Prostate gland (tissue), 2 donors: ENCODE measurements at regions not wholly inside any gene's neighbourhood (a gene's known extent, or its start where the extent isn't known, plus 50 kb on each side); places are given as distances from the start of the nearest gene placed in this dataset.

Experiments
- DNase-seq: peaks from one replicate; pipeline ENCODE4 v3.0.0-alpha.2; 2019; ENCODE audit warnings: low spot score
- H3K27ac ChIP-seq, 2 donors: fragments of 200-600 bp; sonication (generic); 2 replicates each; pipeline ENCODE4 v1.5.1; 2017 to 2019
- H3K27me3 ChIP-seq: fragments of 200-600 bp; sonication (generic); replicated peaks from 2 replicates; pipeline ENCODE4 v1.5.1; 2019; ENCODE audit not compliant: insufficient read depth
- H3K36me3 ChIP-seq, 2 donors: fragments of 200-600 bp; sonication (generic); 1 replicate in 1 of 2; 2 replicates in 1 of 2; pipeline versions ENCODE4 v1.5.1 to v1.8.1; 2017 to 2019
- H3K4me1 ChIP-seq: fragments of 200-600 bp; sonication (generic); replicated peaks from 2 replicates; pipeline ENCODE4 v1.5.1; 2019
- H3K4me3 ChIP-seq, 2 donors: fragments of 200-600 bp; sonication (generic); 2 replicates each; pipeline ENCODE4 v1.5.1; 2017 to 2019
- H3K9me3 ChIP-seq: fragments of 200-600 bp; sonication (generic); 2 replicates; pipeline ENCODE4 v1.5.1; 2017
- CTCF ChIP-seq, 4 experiments: fragments of 200-600 bp in 2 of 4; fragments of 450-650 bp in 2 of 4; sonication (generic) in 2 of 4; IDR thresholded peaks; 1 replicate in 3 of 4; 2 replicates in 1 of 4; pipeline ENCODE4 v1.5.1; 2016 to 2019; ENCODE audit warnings: antibody characterized with exemption in 4 of 4, mild to moderate bottlenecking in 2 of 4, moderate library complexity in 2 of 4
- POLR2A ChIP-seq: fragments of 450-650 bp; IDR thresholded peaks from one replicate; pipeline ENCODE4 v1.6.1; 2016; ENCODE audit warnings: antibody characterized with exemption, mild to moderate bottlenecking
- POLR2AphosphoS5 ChIP-seq: sonication (generic); formaldehyde crosslinking; IDR thresholded peaks from one replicate; pipeline ENCODE4 v1.6.1; 2017; ENCODE audit warnings: antibody characterized with exemption
- WGBS: methylation state at CpG from one replicate; pipeline ENCODE4 v1.1.5; 2018; 5-methylcytosine and 5-hydroxymethylcytosine counted together
- intact Hi-C: fragments of 100-400 bp; cut with DNase I; formaldehyde crosslinking; loops from one replicate; pipeline ENCODE4 v1.14.2; 2022

DNA sequence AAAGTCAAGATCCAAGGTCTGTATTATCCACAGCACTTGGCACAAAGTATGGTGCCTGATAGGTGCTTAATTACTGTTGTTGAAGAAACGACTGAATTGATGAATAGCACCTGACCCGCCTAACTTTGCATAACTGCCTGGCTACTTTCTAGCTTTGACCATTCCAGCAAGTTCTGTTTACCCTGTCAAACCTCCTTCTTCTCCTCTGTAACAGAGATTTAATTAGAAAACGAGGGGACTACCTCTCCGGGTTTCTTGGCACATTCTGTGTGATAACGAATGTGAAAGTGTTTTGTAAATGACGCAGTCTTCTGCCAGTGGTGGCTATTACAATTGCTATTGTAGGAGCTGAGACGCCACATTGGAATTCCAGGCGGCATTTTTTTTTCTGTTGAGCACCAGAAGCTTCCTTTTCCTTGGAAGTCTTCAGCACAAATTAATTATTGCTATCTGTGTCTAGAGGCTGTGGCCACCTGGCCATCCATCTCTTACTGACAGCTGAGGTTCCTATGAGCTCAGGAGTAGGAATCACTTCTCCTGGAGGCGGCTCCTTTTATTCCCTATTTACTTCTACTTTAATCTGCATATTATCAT lies 522.9 kb downstream of the HS3ST4 start:
- H3K4me3 ChIP-seq, result no peak overlapping the region
- no peaks in the 10 kb centered on the region for H3K36me3 ChIP-seq
- intact Hi-C loops, result no loop called here
- H3K27ac ChIP-seq, result no peak overlapping the region
- H3K9me3 ChIP-seq, result no peaks in the 10 kb centered on the region
- H3K4me1 ChIP-seq, result no peaks in the 10 kb centered on the region
- WGBS, result 35% methylated on average over 9 of the region's 9 CpGs
- H3K27me3 ChIP-seq, result no peaks in the 10 kb centered on the region
- DNase-seq, result no peak
- no peak for TF ChIP-seq CTCF (IDR thresholded peaks at IDR 0.05)
- no peak for TF ChIP-seq POLR2A
- TF ChIP-seq POLR2AphosphoS5, result no peak

- TF ChIP-seq CTCF (IDR thresholded peaks at IDR 0.05) (no peak), POLR2A (no peak), POLR2AphosphoS5 (no peak)
- Histone ChIP-seq H3K4me3 (no peak overlapping the region), H3K9me3 (no peaks in the 10 kb centered on the region), H3K4me1 (no peaks in the 10 kb centered on the region), H3K27me3 (no peaks in the 10 kb centered on the region), H3K27ac (no peak overlapping the region), H3K36me3 (no peaks in the 10 kb centered on the region)
- DNase-seq, result no peak
- intact Hi-C loops, result no loop called here
These were observed 529.1 kb downstream of the HS3ST4 start for GRCh38 chr16:26220894-26221293.

DNA sequence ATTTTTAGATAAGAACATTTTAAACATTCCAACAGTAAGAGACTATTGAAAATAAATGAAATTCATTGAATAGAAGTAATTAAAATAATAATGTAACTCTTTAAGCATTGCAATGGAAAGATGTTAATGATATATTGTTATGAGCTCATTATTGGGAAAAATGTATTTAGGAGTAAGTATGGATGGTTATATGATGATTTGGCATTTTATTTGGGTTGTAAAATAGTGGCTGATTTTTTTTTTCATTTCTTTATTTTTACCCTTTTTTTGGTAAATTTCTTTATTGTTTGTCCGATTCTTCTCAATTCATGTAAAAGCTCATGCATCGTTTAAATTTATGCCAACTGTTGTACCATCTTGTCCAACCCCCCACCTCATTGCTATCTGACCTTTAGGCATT lies 539.9 kb downstream of the HS3ST4 start:
- no peak overlapping the region for H3K4me3 ChIP-seq
- H3K9me3 ChIP-seq, result no peaks in the 10 kb centered on the region
- TF ChIP-seq POLR2AphosphoS5 (no peak), POLR2A (no peak), CTCF (IDR thresholded peaks at IDR 0.05) (no peak)
- H3K27me3 ChIP-seq, result no peaks in the 10 kb centered on the region
- DNase-seq, result no peak
- no peaks in the 10 kb centered on the region for H3K4me1 ChIP-seq
- no peak overlapping the region for H3K27ac ChIP-seq
- no peaks in the 10 kb centered on the region for H3K36me3 ChIP-seq
- WGBS, result 92% methylated on average over 2 of the region's 2 CpGs
- intact Hi-C loops, result no loop called here

GRCh38 chr16:26240807-26241206 lies 549.0 kb downstream of the HS3ST4 start:
- Histone ChIP-seq H3K27ac (no peak overlapping the region), H3K36me3 (no peaks in the 10 kb centered on the region), H3K27me3 (no peaks in the 10 kb centered on the region), H3K9me3 (no peaks in the 10 kb centered on the region), H3K4me1 (no peaks in the 10 kb centered on the region), H3K4me3 (no peak overlapping the region)
- 67% methylated on average over 6 of the region's 6 CpGs for WGBS
- no peak for DNase-seq
- intact Hi-C loops, result no loop called here
- TF ChIP-seq POLR2A (no peak), CTCF (IDR thresholded peaks at IDR 0.05) (no peak), POLR2AphosphoS5 (no peak)

DNA sequence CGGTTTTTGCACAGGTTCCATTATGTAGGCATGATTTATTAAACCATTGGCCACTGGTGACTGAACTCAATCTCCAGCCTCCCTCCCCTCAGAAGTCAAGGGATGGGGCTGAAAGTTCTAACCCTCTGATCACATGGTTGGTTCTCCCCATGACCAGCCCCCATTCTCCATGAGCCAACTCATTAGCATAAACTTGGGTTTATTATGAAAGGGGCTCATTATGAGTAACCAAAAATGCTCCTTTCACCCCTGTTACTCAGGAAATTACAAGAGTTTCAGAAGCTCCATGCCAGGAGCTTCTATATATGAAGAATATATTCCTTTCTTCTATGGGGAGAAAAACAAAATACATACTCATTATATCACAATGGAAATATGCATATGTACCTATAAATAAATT lies 555.3 kb downstream of the HS3ST4 start:
- intact Hi-C loops, result no loop called here
- Histone ChIP-seq H3K27ac (no peak overlapping the region), H3K4me3 (no peak overlapping the region), H3K36me3 (no peaks in the 10 kb centered on the region), H3K4me1 (no peaks in the 10 kb centered on the region), H3K9me3 (no peaks in the 10 kb centered on the region), H3K27me3 (no peaks in the 10 kb centered on the region)
- WGBS, result 80% methylated on average over 1 of the region's 1 CpG
- DNase-seq, result no peak
- TF ChIP-seq POLR2AphosphoS5, result no peak
- no peak for TF ChIP-seq POLR2A
- TF ChIP-seq CTCF (IDR thresholded peaks at IDR 0.05), result no peak
